Keratinocyte (primary cell): ENCODE measurements at regions not wholly inside any gene's neighbourhood (a gene's known extent, or its start where the extent isn't known, plus 50 kb on each side); places are given as distances from the start of the nearest gene placed in this dataset.

Source experiments
- CTCF ChIP-seq, 3 experiments: IDR thresholded peaks in 1 of 3; conservative IDR thresholded peaks in 1 of 3; optimal IDR thresholded peaks in 1 of 3; 2 replicates in 2 of 3; 3 replicates in 1 of 3; pipeline versions ENCODE3 to v1.5.1; 2011; ENCODE audit warnings: low read length in 3 of 3, mild to moderate bottlenecking in 3 of 3, moderate library complexity in 2 of 3, control low read depth in 1 of 3, inconsistent platforms in 1 of 3; ENCODE audit not compliant: insufficient read depth in 2 of 3; ENCODE audit errors: extremely low read depth in 1 of 3
- EZH2 ChIP-seq: IDR thresholded peaks from one replicate; pipeline ENCODE4 v1.6.1; 2012; ENCODE audit warnings: inconsistent platforms, mild to moderate bottlenecking, low read length, moderate library complexity

- no peak for TF ChIP-seq CTCF (optimal IDR thresholded peaks at IDR 0.05 in 1 of 3, IDR thresholded peaks at IDR 0.05 in 1 of 3, conservative IDR thresholded peaks at IDR 0.05 in 1 of 3; ENCODE audit: extremely low read depth in 1 of 3, insufficient read depth in 2 of 3, low read length in 3 of 3)
- no peak for TF ChIP-seq EZH2
Observed at GRCh38 chr7:136142583-136142982, 165.4 kb upstream of the MTPN start.
